ENCODE measurements at regions not wholly inside any gene's neighbourhood (a gene's known extent, or its start where the extent isn't known, plus 50 kb on each side); places are given as distances from the start of the nearest gene placed in this dataset.

DNA sequence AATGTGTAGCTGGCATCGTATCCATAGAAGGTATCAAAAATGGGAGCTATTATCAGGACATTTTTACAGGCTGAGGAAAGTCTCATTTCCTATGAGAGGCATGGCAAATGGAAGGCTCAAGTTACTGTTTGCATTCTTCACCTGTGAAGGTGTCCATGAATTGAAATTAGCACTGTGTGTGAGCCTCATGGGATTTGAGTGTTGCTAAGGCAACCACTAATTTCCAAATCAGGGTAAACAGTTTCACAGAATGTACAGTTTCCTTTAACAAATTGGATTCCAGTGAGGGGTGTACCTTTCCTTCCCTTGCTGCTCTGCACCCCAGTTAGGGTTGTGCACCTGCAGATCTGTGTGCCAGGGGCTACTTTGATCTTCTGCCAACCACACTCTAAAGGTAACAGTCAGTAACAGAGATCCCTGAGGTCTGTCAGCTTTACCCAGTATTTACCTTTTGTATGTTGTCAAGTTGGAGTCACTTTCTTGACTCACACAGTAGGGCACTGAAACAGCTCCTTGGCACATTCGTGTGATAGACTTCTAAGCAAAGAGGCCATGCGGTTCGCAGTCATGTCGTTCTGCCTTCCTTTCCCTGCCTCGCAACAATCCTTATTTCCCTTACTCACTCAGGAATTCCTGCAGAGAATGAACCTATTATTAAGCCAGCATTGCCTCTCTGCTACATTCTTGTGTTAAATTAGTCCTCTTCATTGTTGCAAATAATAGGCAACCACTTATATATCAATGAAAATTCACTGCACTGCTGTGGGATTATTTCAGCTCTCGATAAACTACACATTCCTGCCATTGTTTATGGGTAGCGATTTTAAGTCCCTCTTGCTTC lies 129.8 kb upstream of the GBE1 start:
- intact Hi-C loops (cut with DNase I): no loop called here
- DNase-seq (no peak), ATAC-seq (no peak)
- no peaks in the 10 kb centered on the region for H3K36me3 ChIP-seq
- no peak overlapping the region for H3K27ac ChIP-seq
- no peak overlapping the region for H3K4me3 ChIP-seq
- H3K9me3 ChIP-seq: no peaks in the 10 kb centered on the region
- TF ChIP-seq, protein P1, sequence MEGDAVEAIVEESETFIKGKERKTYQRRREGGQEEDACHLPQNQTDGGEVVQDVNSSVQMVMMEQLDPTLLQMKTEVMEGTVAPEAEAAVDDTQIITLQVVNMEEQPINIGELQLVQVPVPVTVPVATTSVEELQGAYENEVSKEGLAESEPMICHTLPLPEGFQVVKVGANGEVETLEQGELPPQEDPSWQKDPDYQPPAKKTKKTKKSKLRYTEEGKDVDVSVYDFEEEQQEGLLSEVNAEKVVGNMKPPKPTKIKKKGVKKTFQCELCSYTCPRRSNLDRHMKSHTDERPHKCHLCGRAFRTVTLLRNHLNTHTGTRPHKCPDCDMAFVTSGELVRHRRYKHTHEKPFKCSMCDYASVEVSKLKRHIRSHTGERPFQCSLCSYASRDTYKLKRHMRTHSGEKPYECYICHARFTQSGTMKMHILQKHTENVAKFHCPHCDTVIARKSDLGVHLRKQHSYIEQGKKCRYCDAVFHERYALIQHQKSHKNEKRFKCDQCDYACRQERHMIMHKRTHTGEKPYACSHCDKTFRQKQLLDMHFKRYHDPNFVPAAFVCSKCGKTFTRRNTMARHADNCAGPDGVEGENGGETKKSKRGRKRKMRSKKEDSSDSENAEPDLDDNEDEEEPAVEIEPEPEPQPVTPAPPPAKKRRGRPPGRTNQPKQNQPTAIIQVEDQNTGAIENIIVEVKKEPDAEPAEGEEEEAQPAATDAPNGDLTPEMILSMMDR (IDR thresholded peaks at IDR 0.05): no peak
- H3K27me3 ChIP-seq (ENCODE audit: low read depth): no peaks in the 10 kb centered on the region
- H3K4me1 ChIP-seq: no peaks in the 10 kb centered on the region

DNA sequence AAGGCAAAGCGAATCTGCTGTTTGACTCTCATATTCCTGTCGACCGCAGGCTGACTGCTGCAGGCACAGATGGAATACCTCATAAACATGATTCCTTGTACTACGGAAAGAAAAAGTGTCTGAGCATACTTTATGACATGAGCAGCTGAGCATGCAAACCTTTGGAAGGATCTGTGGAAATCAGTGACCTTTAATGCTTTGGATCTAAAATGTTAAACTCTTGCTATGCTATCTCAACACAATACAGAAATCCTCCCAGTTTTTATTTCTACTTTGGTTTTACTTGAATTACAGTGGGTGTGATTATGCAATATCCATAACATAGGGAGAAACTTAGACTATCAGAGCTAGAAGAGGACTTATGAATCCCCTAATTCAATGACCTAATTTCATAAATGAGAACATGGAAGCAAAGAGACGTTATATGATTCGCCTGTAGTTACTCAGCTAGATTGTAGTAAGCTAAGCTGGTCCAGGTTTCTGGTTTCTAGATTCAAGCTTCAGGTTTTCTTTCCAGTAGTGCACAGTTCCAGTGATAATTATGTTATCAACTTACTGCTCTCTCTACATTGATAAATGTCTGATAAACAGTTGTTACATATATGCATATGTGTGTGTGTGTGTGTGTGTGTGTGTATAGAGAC lies 127.6 kb upstream of the GBE1 start:
- Histone ChIP-seq H3K4me3 (no peak overlapping the region), H3K36me3 (no peaks in the 10 kb centered on the region), H3K27me3 (ENCODE audit: low read depth) (no peaks in the 10 kb centered on the region), H3K4me1 (no peaks in the 10 kb centered on the region), H3K9me3 (no peaks in the 10 kb centered on the region), H3K27ac (no peak overlapping the region)
- TF ChIP-seq, protein P1 (IDR thresholded peaks at IDR 0.05): no peak
- intact Hi-C loops (cut with DNase I): no loop called here
- ATAC-seq (peak in 1 of 2 donors; percentile 56), DNase-seq (no peak)

DNA sequence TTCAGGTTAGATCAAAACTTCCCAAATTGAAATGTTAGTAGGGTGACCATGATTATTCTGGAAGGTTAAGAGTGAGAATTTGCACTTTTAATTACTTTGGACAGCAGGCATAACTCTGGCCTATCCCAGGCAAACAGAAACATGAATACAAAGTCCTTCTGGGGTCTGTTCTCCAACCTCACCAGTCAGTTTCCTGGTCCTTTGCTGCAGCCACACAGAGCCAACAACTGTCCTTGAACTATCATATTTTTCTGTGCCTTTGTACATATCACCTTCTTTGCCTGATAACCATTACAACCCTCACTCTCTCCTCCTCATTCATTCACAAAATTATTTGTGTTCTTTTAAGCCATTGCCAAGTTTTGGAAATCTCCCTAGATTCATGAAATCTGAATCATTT lies 126.0 kb upstream of the GBE1 start:
- DNase-seq (no peak), ATAC-seq (no peak)
- TF ChIP-seq, protein P1 (IDR thresholded peaks at IDR 0.05): no peak
- no peaks in the 10 kb centered on the region for H3K27me3 ChIP-seq (ENCODE audit: low read depth)
- H3K4me3 ChIP-seq: no peak overlapping the region
- H3K36me3 ChIP-seq: no peaks in the 10 kb centered on the region
- no peaks in the 10 kb centered on the region for H3K9me3 ChIP-seq
- no peaks in the 10 kb centered on the region for H3K4me1 ChIP-seq
- intact Hi-C loops (cut with DNase I): no loop called here
- H3K27ac ChIP-seq: no peak overlapping the region

DNA sequence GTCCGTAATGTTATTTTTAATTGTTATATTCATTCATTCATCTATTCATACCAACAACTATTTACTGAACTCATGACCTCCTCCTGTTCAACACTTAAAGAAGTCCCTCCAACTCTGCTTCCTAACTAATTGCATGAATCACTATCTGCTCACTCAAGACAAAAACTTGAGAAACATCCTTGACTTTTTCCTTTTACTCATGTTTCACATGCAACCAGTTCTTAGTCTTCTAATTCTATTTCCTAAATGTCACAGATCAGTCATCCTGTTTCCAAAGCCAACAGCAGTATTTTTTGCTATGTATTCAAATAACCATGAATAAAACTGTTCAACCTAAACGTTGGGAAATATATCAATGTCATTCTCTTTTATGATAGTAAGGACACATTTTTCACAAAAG lies 124.6 kb upstream of the GBE1 start:
- intact Hi-C loops (cut with DNase I): no loop called here
- H3K4me1 ChIP-seq: no peaks in the 10 kb centered on the region
- H3K27ac ChIP-seq: no peak overlapping the region
- H3K27me3 ChIP-seq (ENCODE audit: low read depth): no peaks in the 10 kb centered on the region
- no peak for DNase-seq
- no peaks in the 10 kb centered on the region for H3K36me3 ChIP-seq
- ATAC-seq: no peak
- no peaks in the 10 kb centered on the region for H3K9me3 ChIP-seq
- no peak overlapping the region for H3K4me3 ChIP-seq
- TF ChIP-seq, protein P1 (IDR thresholded peaks at IDR 0.05): no peak

DNA sequence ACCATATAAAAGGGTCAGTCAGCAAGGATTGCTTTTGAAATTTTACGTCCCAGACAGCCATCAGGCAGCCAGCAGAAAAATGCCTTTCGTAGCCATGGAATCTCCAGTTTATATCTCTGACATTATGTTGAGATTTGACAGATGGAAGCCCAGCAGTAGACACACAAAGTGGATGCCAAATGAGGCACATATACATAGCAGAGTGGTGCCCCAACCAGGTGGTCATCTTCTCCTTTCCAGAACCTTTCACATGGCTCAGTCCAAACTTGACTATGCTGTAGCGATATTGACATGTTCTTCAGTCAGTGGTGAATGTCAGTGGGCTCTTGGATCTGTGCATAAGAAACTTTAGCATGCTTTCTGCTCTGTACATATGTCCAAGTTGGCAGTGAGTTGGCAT lies 123.3 kb upstream of the GBE1 start:
- no peak overlapping the region for H3K27ac ChIP-seq
- DNase-seq (no peak), ATAC-seq (no peak)
- no peak overlapping the region for H3K4me3 ChIP-seq
- no peaks in the 10 kb centered on the region for H3K36me3 ChIP-seq
- H3K27me3 ChIP-seq (ENCODE audit: low read depth): no peaks in the 10 kb centered on the region
- H3K9me3 ChIP-seq: no peaks in the 10 kb centered on the region
- TF ChIP-seq, protein P1 (IDR thresholded peaks at IDR 0.05): no peak
- intact Hi-C loops (cut with DNase I): no loop called here
- H3K4me1 ChIP-seq: no peaks in the 10 kb centered on the region
